ENCODE measurements at regions not wholly inside any gene's neighbourhood (a gene's known extent, or its start where the extent isn't known, plus 50 kb on each side); places are given as distances from the start of the nearest gene placed in this dataset.

DNA sequence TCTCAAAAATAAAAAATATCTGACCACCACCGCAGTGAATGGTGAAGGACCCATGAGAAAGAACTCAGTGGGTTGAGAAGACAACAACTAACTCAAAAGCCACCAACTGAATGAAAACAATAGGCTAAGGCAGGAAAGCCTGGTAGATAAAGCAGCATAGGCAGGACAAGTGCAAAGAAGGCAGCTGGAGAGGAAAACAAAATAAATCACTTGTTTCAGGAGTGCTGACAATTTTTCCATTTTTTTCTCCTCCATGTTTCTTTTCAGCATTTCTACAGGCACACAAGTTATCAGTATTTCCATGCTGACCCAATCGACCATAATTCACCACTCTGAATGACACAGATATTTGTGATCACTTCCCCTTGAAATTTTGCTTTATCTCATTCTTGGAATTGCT lies 597.8 kb downstream of the LIG4 start:
- TF ChIP-seq, protein P1, sequence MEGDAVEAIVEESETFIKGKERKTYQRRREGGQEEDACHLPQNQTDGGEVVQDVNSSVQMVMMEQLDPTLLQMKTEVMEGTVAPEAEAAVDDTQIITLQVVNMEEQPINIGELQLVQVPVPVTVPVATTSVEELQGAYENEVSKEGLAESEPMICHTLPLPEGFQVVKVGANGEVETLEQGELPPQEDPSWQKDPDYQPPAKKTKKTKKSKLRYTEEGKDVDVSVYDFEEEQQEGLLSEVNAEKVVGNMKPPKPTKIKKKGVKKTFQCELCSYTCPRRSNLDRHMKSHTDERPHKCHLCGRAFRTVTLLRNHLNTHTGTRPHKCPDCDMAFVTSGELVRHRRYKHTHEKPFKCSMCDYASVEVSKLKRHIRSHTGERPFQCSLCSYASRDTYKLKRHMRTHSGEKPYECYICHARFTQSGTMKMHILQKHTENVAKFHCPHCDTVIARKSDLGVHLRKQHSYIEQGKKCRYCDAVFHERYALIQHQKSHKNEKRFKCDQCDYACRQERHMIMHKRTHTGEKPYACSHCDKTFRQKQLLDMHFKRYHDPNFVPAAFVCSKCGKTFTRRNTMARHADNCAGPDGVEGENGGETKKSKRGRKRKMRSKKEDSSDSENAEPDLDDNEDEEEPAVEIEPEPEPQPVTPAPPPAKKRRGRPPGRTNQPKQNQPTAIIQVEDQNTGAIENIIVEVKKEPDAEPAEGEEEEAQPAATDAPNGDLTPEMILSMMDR (IDR thresholded peaks at IDR 0.05; ENCODE audit: insufficient read depth, low read depth, low read length), result no peak
- TF ChIP-seq EZH2 (IDR thresholded peaks at IDR 0.05; ENCODE audit: insufficient read depth, low read length), result no peak

Measured in astrocyte (in vitro differentiated cells and primary cell).